ENCODE measurements at regions not wholly inside any gene's neighbourhood (a gene's known extent, or its start where the extent isn't known, plus 50 kb on each side); places are given as distances from the start of the nearest gene placed in this dataset.
"Not testable (repeated sequence)": the region's sequence is repeated elsewhere in the genome, so short reads cannot be mapped to it uniquely, and the experiment has no call there.

GRCh38 chr2:238704471-238705225, 143.2 kb upstream of the TWIST2 start:
- no peak for DNase-seq

DNA sequence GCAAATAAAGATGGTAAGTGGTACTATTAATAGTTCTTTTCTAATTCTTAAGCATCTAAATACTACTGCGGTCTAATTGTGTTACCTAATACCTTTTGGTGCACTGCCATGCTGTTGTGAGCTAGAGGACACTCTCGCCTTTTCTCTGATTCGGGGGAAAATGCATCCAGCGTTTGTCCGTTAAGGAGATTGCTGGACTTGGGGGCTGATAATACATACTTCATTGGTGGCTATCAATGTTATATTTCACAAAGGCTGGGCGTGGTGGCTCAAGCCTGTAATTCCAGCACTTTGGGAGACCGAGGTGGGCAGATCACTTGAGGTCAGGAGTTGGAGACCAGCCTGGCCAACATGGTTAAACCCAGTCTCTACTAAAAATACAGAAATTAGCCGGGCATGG, 141.7 kb upstream of the TWIST2 start:
- no peak for DNase-seq

DNA sequence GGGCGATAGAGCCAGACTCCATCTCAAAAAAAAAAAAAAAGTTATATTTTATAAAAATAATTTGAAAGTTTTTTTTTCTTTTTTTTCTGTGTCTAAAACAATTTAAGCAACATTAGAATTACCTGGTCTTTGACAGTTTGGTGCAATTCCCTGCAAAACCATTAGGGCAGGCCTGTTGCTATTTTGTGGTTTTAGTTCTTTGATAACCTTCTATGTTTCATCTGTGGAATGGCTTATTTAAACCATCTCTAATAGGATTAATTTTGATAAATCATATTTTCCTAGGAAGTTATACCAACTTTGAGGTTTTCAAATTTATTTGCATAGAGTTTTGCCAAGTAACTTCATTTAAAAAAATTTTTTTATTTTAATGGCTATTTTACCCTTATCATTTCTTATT, 141.2 kb upstream of the TWIST2 start:
- DNase-seq, result no peak

DNA sequence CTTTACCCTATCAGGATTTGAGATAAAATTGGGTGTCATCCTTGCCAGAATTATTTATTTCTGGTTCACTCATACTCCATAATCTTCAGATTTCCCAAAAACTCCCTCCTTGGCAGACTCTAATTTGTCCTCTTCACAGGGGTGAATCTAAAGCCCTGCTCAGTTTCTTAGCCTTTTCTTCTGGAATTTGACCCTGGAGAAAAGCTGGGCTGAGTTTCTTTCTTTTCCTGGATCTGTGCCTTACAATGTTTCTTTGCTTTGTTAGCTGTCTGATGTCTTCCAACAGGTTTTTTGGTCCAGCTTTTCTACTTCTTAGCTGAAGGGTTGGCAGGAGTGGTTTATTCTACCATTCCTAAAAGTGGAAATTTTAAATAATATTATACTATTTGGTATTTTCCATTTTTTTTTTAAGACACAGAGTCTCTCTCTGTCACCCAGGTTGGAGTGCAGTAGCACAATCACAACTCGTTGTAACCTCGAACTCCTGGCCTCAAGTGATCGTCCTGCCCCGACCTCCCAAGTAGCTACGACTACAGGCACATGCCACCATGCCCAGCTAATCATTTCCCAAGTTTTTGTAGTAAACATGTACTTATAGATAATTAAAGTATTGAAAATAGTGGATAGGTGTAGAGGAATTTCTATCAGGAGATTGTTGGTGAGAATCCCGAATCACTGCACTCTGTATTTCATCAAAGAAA, 138.4 kb upstream of the TWIST2 start:
- no peak for DNase-seq

GRCh38 chr2:238710032-238710735, 137.7 kb upstream of the TWIST2 start:
- DNase-seq, result no peak

GRCh38 chr2:238710787-238711186, 137.1 kb upstream of the TWIST2 start:
- no peak for DNase-seq

DNA sequence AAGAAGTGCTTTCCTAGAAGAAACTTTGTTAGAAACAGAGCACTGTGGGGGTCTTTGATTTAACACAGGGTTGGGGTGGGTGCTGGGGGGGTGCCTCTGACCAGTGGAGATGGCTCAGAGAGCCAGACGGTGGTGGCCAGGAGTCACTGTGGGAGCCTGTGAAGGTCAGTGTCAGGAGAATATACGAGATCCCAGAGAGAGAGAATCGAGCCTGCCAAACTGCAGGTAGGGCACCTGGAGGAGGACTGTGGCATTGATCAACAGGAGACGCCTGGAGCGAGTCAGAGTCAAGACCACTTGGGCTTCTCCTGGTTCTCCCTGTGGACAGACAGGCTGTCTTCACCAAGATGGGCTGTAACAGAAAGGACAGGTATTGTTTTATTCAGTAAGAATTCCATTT, 136.5 kb upstream of the TWIST2 start:
- no peak for DNase-seq

DNA sequence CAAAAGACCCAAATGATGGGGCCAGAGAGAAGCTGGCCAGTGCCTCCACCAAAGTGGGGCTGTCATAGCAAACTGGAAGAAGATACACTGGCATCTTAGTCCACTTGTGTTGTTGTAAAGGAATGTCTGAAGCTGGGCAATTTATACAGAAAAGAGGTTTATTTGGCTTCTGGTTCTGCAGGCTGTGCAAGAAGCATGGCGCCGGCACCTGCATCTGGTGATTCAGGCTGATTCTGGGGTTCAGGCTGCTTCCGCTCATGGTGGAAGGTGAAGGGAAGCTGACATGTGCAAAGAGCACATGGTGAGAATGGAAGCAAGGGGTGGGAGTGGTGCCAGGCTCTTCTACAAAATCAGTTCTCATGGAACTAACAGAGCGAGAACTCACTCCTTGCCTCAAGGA, 135.9 kb upstream of the TWIST2 start:
- no peak for DNase-seq

DNA sequence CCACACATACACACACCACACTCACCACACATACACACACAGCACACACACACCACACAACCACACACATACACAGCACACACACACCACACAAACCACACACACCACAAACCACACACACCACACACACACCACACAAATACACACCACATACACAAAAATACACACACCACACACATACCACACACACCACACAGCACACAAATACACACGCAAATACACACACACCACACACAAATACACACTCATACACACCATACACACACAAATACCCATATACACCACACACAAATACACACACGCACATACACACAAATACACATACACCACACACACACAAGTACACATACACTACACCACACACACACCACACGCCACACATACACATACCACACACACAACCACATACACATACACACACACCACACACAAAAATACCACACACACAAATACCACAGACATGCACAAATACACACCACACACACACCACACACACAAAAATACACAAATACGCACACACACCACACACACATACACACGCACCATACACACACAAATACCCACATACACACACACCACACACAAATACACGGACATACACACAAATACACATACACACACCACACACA, 134.6 kb upstream of the TWIST2 start:
- DNase-seq, result no peak

GRCh38 chr2:238714038-238714528, 133.8 kb upstream of the TWIST2 start:
- DNase-seq, result no peak

DNA sequence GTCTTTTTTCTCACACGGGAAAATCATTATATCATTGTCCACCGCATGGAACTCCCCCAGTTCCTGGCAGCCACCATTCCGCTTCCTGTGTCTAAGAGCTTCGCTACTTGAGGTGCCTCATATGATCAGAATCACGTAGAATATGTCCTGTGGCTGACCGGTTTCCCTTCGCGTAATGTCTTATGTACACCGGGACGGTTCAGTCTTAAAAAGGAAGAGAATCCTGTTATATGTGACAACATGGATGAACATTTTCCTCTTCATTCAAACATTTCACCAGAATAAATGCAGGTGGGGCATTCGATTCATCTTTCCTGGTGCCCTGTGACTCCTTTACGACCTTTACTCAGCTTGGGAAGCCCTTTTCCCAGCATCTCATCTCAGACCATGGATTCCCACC, 131.7 kb upstream of the TWIST2 start:
- no peak for DNase-seq

- no peak for DNase-seq
Observed at GRCh38 chr2:238716585-238716984, 131.3 kb upstream of the TWIST2 start.

DNA sequence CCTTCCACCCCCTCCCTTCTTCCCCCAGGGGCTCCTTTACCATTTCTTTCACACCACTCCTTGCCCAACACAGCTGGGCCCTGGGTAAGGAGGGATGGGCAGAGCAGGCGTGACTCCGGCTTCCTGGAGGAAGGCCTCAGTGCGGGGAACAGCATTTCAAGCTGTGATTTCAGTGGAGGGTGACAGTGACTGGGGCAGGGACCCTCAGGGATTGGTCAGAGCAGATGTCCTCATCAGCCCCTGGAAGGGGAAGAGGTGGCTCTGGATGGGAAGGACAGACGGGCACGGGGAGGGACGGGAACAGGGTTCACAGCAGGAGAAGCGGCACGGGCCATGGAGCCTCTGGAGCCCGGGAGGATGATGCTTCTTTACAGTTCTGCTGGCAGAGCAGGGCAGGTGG, 130.8 kb upstream of the TWIST2 start:
- DNase-seq, result no peak

DNA sequence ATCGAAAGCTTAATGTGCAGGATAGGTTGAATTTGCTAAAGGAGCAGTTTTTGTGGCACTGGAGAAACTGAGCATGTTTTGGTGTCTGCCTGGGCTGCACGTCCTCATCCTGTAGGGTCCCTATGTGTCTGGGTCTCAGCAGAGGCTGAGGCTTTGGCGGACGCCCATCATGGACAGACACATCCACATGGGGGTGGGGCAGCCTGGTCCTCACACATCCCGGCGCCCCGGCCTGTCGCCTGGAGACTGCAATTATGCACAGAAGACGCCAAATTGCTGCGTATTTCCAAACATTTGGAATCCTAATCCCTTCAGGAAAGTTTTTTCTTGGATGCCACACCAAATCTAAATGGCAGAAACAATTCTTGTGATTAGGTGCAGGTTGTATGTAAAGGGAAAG, 128.2 kb upstream of the TWIST2 start:
- no peak for DNase-seq

GRCh38 chr2:238720232-238720672, 127.6 kb upstream of the TWIST2 start:
- DNase-seq, result peak; percentile 13 to 23

DNA sequence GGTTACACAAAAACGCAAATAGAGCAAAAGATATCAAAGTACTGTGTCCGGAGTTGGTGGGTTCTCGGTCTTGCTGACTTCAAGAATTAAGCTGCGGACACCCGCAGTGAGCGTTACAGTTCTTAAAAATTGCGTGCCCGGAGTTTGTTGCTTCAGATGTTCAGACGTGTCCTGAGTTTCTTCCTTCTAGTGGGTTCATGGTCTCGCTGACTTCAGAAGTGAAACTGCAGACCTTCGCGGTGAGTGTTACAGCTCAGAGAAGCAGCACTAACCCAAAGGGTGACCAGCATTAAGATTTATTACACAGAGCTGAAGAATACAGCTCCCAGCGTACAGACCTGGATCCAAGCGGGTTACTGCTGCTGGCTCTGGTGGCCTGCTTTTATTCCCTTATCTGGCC, 125.7 kb upstream of the TWIST2 start:
- DNase-seq, result no peak

- no peak for DNase-seq
Observed at GRCh38 chr2:238722883-238723282, 125.0 kb upstream of the TWIST2 start.

- not testable (repeated sequence) for DNase-seq
Observed at GRCh38 chr2:238723740-238724320, 124.1 kb upstream of the TWIST2 start.

DNA sequence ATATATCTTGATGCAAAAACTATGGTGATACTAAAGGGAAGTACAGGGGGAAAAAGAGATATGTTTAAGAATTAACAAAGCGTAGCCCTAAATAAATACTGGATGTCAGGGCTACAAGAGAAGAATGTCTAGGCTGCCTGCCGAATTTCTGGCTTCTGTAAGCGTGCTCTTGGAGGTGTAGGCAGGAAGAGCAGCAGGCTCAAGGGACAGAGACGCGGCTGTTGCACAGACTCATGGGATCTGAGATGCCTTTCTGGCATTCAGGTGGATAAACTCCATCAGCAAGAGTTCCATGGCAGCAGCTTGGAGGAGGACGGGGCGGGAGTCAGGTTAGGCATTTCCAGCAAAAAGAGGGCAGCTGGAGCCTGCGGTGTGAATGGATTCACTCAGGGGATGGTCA, 123.2 kb upstream of the TWIST2 start:
- no peak for DNase-seq

DNA sequence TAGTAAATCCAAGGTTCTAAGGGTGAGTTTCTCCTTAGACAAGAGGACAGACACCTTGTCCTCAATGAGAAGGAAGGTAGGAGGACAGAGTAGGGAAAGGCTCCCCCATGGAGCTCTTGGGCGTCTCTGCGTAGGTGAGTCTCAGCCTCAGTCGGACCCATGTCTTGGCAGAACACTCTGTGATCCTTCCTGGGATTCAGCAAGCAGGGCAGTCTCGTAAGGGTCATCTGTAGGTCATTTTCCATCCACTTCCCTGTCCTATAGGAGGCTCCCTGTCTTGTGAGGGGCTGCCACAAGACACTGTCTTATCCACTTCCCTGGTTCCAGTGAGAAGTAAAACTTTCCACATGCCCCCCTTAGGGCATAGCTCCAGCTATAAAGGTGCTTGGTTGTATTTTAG, 122.6 kb upstream of the TWIST2 start:
- DNase-seq, result no peak

DNA sequence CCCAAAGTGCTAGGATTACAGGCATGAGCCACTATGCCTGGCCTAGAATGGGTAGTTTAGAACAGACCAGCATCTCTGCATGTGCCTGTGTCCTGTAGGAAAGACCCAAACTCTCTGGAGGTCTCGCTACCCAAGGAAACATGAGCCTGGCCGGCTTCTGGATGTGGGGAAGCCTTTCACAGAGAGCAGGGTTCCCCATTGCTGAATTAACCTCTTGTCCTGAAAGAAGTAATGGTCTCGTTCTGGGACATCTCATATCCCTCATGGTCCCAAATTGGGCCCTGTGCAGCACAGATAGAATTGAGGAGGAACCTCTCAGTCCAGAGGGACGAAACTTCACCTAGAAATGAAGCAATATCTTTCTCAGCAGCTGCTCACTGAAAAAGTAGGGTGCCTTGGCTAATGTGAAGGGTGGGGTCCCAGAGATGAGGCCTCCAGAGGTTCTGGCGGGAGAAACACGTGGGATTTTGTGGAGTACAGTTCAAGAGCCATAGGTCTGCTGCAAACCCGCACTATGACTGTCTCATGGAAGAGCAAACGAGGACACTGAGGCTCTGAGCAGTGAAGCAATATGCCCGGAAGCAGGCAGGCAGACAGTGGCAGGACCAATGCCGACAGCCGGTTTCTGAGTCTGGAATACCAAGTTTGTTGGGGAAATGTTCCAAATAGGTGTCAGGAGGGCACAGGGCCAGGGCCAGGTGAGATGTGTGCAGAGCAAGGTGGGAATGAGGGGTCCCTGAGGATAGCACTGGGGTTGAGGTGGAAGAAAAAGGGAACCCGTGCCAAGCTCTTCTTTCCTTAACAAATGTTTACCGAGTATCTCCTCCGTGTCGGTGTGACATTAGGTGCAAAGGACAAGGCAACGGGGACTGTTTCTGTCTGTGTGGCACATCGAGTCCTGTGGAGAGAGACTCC, 121.0 kb upstream of the TWIST2 start:
- no peak for DNase-seq

Measured in CD4-positive, alpha-beta T cell treated with Interferon alpha-2 for 1 hour (primary cell).